ENCODE measurements at regions not wholly inside any gene's neighbourhood (a gene's known extent, or its start where the extent isn't known, plus 50 kb on each side); places are given as distances from the start of the nearest gene placed in this dataset.
"Not testable (repeated sequence)": the region's sequence is repeated elsewhere in the genome, so short reads cannot be mapped to it uniquely, and the experiment has no call there.

- no peak for DNase-seq
Measured at GRCh38 chr2:142462306-142462705, 331.5 kb upstream of the LRP1B start.

- no peak for DNase-seq
Measured at GRCh38 chr2:142445551-142446072, 314.8 kb upstream of the LRP1B start.

- no peak for DNase-seq
Measured at GRCh38 chr2:142445023-142445422, 314.2 kb upstream of the LRP1B start.

GRCh38 chr2:142435847-142436246 is 305.0 kb upstream of the LRP1B start:
- DNase-seq: no peak

GRCh38 chr2:142426064-142426463 is 295.2 kb upstream of the LRP1B start:
- no peak for DNase-seq

GRCh38 chr2:142425551-142425950 is 294.7 kb upstream of the LRP1B start:
- DNase-seq: no peak

GRCh38 chr2:142423603-142424002 is 292.8 kb upstream of the LRP1B start:
- DNase-seq: no peak

- DNase-seq: no peak
Measured at GRCh38 chr2:142422769-142423168, 292.0 kb upstream of the LRP1B start.

GRCh38 chr2:142422041-142422440 is 291.2 kb upstream of the LRP1B start:
- no peak for DNase-seq

- DNase-seq: not testable (repeated sequence)
Measured at GRCh38 chr2:142418699-142419098, 287.9 kb upstream of the LRP1B start.

GRCh38 chr2:142416996-142417395 is 286.2 kb upstream of the LRP1B start:
- no peak for DNase-seq

GRCh38 chr2:142415461-142415860 is 284.6 kb upstream of the LRP1B start:
- no peak for DNase-seq

- no peak for DNase-seq
Measured at GRCh38 chr2:142398212-142398611, 267.4 kb upstream of the LRP1B start.

GRCh38 chr2:142395291-142395690 is 264.5 kb upstream of the LRP1B start:
- no peak for DNase-seq

- no peak for DNase-seq
Measured at GRCh38 chr2:142380372-142380771, 249.6 kb upstream of the LRP1B start.

GRCh38 chr2:142362069-142362468 is 231.3 kb upstream of the LRP1B start:
- DNase-seq: not testable (repeated sequence)

GRCh38 chr2:142347751-142348150 is 216.9 kb upstream of the LRP1B start:
- DNase-seq: no peak

GRCh38 chr2:142339261-142339660 is 208.4 kb upstream of the LRP1B start:
- DNase-seq: no peak

- DNase-seq: no peak
Measured at GRCh38 chr2:142332196-142332595, 201.4 kb upstream of the LRP1B start.

GRCh38 chr2:142330458-142330857 is 199.6 kb upstream of the LRP1B start:
- DNase-seq: no peak

- DNase-seq: no peak
Measured at GRCh38 chr2:142325870-142326269, 195.1 kb upstream of the LRP1B start.

GRCh38 chr2:142323206-142323605 is 192.4 kb upstream of the LRP1B start:
- DNase-seq: no peak

- DNase-seq: no peak
Measured at GRCh38 chr2:142321706-142322280, 191.0 kb upstream of the LRP1B start.

GRCh38 chr2:142320067-142320466 is 189.3 kb upstream of the LRP1B start:
- no peak for DNase-seq

- no peak for DNase-seq
Measured at GRCh38 chr2:142316049-142316448, 185.2 kb upstream of the LRP1B start.

Data from CD4-positive, alpha-beta T cell treated with Interleukin-21 for 1 hour (primary cell).